Suppressor macrophage treated with lipopolysaccharide for 4 hours (primary cell): ENCODE measurements at regions not wholly inside any gene's neighbourhood (a gene's known extent, or its start where the extent isn't known, plus 50 kb on each side); places are given as distances from the start of the nearest gene placed in this dataset.
"Not testable (repeated sequence)": the region's sequence is repeated elsewhere in the genome, so short reads cannot be mapped to it uniquely, and the experiment has no call there.

ENCODE experiments used
- DNase-seq: peaks from one replicate; pipeline ENCODE4 v3.0.0-alpha.2; 2020

DNA sequence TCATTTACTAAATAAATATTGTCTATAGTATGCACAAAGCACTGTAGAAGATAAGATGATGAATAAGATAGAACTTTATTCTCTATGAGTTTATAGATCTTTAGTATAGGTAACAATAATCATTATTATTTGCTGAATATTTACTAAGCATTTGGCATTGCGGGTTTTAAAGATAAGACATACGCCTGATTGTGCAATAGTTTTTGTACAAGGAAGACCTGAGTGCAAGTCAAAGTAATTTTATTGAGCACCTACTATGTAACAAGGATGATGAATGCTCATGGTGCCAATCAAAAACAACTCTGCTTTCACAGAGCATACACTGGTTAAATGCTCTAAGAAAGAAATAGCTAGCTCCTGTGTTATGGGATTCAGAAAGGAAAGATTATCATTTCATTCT is 1461.7 kb upstream of the FLRT2 start:
- DNase-seq: no peak

DNA sequence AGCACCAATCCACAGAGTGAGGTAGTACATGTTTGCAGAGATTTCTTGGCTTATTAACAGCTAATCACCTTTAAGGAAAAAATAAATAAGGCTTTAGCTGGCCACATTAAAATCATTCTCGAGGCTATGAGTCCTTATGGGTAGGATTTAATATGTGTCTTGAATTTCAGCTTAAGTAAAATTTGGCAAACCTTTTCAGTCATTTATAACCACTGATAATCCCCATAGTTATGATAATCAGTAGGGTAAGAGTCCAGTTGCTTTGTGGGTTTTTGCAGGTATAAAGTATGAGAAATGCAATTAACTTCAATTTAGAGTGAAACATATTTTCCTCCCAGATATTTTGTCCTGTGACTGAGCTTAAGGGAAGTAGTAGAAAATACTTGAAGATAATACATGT is 1458.9 kb upstream of the FLRT2 start:
- no peak for DNase-seq

DNA sequence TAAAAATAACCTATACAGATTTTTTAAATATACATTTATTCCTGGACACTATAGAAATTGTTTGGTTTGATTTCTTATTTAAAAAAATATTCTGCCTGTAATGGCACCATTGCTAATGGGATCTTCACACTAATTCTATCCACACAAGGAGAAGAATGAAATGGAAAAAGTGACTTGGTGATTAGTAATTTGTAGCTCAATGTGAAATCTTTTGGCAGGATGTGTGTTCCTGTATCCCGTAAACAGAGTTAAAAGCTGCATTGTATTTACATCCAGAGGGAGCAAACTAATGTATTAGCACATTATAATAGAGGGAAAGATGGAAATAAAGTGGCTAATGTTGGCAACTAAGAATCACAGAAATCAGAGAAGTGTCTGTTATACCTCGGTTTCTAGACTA is 1455.3 kb upstream of the FLRT2 start:
- DNase-seq: no peak

DNA sequence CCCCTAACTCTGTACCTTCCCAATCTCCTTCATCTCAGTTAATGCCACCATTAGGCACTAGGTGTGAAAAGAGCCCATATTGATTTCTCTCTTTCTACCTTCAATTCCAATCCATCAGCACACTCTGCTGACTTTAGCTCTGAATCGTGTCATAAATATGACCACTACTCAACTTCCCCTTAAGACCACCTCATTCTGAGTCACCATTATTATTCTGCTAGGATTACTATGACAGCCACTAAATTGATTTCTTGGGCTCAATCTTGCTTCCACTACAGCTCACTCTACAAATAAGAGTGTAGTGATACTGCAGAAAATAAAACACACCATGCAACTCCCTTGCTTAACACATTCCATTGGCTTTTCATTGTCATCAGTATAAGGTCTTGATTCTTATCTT is 1449.0 kb upstream of the FLRT2 start:
- no peak for DNase-seq

DNA sequence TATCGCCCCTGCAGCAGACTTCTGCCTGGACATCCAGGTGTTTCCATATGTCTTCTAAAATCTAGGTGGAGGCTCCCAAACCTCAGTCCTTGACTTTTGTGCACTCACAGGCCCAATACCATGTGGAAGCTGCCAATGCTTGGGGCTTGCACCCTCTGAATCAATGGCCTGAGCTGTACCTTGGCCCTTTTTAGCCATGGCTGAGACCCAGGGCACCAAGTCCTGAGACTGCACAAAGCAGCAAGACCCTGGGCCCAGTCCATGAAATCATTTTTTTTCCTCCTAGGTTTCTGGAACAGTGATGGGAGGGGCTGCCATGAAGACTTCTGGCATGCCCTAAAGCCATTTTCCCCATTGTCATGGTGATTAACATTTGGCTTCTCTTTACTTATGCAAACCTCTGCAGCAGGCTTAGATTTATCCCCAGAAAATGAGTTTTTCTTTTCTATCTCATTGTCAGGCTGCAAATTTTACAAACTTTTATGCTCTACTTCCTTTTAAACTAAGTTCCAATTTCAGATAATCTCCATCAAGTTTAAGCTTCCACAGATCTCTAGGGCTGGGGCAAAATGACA is 1445.8 kb upstream of the FLRT2 start:
- DNase-seq: no peak

DNA sequence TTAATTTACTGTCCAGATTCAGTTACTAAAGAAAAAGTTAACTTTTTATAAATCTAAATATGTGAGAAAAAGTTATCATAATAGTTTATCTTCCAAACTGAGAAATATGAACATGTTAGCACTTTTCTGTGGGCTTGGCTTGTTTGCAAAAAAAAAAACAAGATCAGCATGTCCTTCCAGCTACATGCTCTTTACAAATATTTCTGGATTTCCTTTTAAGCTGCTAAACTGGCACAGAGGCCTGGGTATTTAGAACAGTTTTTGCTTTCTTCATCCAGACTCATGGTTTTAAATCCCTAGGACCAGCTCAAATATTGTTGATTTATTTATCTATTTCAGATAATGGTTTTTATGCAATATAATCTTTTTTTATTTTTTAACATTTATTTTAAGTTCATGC is 1444.5 kb upstream of the FLRT2 start:
- no peak for DNase-seq

DNA sequence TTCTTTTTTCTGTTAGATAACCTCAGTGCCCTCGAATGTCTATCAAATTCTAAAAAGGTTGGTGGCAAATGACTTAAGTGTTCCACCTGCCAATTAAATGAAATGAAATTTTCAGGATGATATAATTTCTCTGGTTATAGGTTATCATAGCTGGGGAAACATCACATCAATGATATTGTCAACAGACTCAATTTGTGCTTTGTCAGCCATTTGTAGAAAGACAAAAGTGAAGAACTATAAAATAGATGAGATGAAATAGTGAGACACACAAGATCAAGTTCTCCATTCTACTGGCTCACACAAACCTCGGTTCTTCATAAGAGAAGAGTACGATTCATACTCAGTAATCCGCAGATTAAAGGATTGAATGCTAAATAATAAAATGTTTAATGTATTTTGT is 1443.2 kb upstream of the FLRT2 start:
- no peak for DNase-seq

DNA sequence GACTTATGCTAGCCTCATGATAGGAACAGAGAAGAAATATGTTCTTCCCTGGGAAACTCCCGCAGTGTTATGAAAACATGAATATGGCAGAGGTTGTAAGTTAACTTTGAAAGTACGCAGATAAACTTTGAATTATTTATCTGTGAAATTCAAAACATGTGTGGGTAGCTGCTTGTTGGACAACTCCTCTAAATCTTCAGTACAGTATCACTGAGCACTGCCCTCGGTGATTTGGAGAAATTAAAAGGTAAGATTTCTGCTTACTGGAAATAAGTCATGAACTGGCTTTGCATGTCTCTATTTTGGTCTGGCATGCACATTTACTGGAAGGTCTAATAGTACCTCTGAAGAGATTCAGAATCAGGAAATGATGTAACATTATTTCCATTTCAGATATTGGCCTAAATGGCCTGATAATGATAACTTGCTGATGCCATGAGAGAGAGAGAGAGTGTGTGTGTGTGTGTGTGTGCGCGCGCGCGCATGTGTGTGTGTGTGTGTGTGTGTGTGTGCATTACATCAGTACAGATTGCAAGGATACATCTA is 1441.9 kb upstream of the FLRT2 start:
- no peak for DNase-seq

DNA sequence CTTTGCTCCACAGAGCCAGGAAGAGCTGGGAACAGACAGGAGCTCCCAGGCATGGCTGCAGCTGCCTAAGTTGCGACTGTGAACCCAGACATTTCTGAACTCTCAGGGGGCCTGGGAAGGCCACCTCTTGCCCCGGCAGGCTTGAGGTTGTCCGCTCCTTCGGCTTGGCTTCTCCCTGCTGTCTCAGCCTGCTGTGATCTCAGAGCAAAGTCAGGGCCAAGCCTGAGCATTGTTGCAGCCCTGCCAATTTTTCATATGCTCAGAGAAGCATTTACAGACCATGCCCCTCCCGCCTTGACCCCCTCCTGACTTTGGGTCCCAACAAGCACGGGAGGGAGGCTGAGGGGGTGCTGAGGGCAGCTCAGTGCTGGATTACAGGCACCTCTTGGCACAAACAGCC is 1439.1 kb upstream of the FLRT2 start:
- DNase-seq: no peak

DNA sequence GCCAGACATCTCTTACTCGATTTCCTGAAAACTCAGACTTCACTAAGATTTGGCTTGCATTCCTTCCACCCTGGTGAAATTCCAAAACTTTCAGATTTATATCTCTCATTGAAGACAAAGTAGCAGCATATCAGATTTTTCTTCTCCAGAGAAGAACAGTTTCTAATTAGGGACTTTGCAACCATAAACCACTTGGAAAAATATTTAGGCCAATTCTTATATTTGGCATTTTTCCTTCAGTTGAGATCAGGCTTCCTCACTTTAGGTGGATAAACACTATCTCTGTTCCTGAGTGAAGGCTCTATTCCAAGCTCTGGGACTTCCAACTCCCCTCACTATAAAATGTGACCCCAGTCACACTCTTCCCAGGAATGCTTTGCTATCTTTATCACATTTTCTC is 1434.3 kb upstream of the FLRT2 start:
- no peak for DNase-seq

DNA sequence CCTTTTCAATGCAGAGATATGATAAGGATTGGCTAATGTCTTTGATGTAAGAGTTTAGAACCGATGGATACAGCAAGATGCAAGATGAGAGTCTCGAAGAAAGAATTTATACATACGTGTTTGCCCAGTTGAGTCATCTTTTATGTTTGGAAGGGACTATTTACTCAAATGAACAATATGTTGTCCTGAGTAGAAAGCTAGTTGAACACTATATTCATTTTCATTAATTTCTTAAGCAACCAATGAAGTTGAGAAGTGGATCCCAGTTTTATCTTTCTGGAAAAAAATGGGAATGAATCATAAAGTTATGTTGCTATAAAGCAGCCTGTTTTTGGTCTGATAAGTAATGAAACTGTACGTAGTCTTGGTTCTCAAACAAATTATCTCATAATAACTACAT is 1431.7 kb upstream of the FLRT2 start:
- DNase-seq: no peak

DNA sequence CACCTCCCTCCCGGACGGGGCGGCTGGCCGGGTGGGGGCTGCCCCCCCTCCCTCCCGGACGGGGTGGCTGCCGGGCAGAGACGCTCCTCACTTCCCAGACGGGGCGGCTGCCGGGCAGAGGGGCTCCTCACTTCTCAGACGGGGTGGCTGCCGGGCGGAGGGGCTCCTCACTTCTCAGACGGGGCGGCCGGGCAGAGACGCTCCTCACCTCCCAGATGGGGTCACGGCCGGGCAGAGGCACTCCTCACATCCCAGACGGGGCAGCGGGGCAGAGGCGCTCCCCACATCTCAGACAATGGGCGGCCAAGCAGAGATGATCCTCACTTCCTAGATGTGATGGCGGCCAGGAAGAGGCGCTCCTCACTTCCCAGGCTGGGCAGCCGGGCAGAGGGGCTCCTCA is 1430.4 kb upstream of the FLRT2 start:
- not testable (repeated sequence) for DNase-seq

DNA sequence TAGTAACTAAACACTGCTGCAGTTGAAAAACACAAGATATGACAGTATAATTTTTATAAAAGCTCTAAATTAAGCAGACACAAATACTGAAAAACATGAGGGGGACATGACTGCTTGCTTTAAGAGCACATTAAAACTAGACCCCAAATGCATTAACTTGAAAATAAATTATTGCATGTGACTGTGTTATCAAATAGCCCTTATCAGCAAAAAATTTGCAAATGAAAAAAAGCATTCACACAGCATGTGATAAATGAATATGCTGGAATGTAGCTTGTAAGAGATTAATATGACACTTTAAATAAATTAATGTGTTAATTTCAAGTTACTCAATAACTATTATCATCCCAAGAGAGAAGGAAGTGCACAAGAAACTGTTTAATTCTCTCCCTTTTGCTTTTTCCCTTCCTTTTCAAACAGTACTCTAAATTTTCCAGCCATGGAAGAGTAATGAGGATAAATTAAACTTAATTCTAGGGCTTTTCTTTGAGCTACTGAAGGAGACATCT is 1422.1 kb upstream of the FLRT2 start:
- DNase-seq: no peak

DNA sequence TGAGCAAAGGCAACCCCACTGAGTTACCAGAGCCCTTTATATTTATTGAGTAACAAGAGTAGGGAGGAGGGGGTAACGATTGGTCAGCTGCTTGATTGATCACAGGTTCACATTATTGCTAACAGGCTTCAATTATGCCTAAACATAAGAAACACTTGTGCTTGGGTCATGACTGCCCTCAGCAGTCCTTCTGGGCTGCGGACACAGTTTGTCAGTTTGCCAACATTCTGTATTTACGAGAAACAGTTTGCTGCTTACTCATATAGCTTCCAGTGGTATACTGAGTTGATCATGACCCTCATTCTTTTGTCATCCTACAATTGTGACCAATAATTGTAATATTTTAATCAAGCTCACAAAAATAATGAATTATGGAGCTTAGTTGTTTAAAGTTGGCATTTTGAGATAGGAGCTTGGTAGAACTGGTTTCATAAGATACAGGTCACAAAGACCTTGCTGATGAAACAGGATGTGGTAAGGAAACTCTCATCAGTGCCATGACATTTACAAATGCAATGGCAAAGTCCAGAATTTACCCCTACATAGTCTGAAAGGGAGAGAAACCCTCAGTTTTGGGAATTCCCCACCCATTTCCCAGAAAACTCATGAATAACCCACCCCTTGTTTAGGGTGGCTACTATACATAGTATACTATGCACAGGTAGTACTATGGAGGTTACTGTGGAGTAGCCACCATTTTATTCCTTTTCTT is 1421.0 kb upstream of the FLRT2 start:
- no peak for DNase-seq

DNA sequence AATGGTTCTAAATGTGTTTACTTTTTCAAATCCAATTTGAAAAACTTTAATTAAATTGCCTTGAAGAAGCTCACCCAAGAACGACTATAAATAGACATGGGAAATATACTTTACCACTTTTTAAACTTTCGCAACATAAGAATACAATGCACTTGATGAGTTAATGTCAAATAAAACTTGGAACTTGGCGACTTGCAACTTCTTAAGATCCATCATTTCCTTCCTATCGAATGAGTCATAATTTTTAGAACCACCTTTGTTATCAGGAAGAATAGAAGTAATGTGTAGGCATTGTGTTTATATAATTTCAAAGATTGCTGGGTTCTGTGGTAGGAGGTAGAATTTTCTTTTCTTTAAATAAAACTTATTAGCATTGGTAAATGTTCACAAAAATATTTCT is 1417.4 kb upstream of the FLRT2 start:
- DNase-seq: no peak

DNA sequence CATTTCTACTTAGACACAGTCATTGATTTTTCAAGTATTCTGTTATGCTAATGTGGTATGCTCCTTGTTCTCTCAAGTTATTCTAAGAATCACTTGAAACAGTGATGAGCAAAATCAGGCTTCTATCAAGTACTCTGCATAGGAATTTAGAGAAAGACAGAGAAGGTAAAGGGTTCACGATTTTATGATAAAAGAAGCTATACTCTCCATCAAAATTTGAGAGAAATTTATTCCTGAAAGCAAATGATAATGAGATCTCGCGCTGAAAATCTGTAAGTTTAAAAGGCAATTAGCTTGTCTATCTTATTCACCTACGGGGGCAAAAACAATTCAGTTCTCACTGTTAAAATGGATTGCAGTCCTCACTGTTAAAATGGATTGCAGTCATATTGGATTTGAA is 1404.3 kb upstream of the FLRT2 start:
- DNase-seq: no peak

DNA sequence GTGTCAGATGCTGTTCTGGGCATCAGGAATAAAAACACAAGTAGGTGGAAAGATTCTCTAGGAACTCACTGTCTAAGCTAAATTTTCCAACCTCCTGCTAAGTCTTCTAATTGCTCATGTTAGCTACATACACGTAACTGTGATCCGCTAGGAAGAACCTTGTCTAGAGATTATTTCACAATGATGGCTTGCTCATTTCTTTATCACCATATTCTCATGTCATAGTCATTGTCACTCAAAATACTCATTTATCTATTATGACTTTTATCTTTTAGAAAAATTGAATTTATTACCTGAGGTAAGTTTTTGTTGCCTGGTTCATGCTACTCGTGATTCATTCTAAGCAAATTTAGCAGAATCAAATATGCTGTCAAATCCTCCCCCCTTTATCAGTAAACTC is 1402.4 kb upstream of the FLRT2 start:
- DNase-seq: no peak

DNA sequence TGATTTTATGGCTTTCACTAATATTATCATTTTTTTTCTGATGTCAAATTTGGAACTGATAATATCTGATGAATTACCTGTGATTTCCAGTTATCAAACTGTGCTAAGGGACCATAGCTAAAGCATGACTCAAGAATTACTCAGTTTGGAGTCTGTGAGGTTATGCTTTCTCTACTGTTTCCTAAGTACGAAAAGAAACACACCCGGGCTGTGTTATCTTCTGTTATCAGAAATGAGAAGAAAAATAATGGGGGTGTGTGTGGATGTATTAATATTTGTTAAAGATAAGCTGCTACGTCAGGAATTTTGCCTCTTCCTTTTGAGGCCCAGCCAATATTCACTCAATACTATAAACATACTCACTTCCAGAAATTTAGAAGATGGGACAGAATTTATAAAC is 1401.9 kb upstream of the FLRT2 start:
- DNase-seq: no peak

DNA sequence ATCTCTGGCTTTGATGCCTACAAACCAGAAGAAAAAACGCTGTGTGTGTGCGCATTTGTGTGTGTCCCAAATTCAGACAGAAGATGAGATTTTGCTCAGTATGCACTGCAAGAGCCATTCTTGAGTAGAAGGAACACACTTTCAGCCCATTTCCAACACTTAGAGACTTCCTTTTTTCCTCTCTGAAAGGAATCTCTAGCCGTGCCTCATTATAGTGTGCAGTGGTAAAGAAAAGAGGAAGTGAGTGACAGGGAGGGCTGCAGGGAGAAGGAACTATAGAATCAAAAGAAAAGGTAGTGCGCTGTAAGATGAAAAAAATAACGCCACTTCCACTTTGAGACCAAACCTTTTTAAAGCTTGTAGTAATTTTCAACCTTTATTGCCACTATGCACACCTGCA is 1400.9 kb upstream of the FLRT2 start:
- peak; percentile 36 for DNase-seq

DNA sequence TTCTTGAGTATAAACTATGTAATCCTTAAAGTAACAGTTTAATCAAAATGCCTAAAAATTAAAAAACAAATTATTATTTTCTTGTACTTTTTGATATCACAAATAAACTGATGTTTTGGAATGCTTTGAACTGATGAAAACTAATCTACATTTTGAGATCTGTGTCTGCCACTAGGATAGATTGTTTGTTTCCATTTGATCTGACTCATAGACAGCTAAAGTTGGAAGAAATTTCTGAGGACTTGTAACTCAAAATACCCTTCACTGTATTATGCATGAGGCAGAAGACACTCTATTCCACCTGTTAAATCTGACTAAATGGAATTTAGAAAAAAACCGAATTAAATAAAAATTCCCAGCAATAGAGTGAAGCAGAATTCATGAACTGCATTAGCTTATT is 1400.0 kb upstream of the FLRT2 start:
- DNase-seq: no peak

DNA sequence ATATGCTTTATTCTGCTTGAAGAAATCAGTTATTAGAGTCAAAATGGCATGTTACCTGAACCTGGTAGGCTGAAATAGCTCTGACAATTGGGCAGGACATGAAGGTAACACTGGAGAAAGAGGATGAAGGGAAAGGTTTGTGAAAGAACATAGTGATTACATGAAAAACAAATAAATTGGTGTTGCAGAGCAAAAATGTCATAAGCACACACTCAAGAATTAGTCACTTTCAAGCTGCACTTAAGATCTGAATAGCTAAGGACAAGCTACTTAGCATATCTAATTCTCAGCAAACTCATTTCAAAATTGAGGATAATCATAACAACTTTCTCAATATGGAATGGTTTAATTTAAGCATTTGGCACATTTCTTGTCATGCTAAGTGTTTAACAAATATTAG is 1398.0 kb upstream of the FLRT2 start:
- DNase-seq: no peak

DNA sequence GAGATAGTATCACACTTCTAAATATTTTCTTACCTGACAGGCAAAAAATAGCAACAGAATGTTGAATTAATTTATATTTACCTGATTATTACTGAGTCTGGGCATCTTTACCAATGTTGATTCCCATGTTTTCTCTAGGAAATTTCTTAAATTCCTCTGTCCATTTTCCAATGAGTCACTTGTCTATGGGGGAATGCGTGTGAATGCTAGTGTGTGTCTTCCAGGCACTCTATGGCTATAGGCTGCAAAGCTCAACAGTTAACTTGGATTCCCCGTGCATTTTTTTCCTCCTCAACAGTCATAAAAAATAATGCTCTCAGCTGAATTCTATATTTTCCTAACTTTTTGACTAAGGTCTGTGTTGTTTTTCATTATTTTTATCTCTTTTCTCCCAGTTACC is 1385.8 kb upstream of the FLRT2 start:
- DNase-seq: no peak

DNA sequence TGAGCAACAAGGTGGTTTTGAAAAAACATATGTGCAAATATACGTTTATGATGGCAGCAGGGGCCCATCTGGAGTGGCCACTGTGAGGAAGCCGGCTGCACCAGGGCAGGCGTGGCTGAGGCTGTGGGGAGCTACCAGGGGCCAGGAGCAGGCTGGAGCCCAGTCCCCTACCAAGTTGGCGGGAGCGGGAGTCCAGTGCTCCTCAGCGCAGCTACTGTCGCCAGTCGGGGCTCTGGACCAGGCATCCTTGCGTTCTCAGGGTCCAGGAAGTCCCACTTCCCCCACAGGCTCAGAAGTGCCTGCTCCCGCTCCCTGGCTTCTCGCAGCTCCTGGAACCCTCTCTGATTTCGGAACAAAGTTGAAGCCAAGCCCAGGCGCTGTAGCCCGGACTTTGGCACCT is 1377.5 kb upstream of the FLRT2 start:
- no peak for DNase-seq

DNA sequence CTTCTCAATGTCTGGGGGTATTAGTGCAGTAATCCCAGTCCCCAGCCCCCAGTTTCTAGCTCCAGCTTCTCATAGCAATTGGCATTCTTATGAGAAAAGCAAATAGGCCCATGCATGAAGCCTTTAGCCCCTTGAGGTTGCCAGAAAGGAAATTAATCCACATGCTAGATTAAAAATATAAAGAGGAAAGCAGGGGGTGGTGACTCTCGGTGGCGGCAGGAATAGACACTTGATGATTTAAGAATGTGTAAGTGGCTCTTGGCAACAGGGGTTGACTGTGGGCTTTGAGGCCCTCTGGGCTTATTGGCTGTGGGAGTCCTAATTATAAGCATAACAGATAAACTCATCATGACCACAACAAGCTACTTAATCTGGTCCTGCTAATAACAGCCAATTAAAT is 1367.3 kb upstream of the FLRT2 start:
- DNase-seq: no peak

DNA sequence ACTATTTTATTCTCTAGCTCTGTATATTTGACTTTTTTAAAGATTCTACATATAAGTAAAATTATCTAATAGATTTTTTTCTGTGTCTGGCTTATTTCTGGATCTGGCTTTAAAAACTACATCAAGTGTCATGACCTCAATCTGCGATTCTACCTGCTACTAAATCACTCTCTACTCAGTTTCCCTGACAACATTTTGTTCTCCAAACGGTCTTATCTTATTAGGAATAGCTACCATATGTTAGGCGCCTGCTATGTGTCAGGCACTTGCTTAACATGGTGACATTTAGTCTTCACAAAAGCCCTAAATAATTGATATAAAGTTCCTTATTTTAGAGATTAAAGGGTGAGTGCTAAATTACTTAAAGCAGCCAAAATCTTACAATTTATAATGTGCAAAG is 1362.9 kb upstream of the FLRT2 start:
- no peak for DNase-seq
